Fibroblast of skin of abdomen (primary cell): ENCODE measurements at regions not wholly inside any gene's neighbourhood (a gene's known extent, or its start where the extent isn't known, plus 50 kb on each side); places are given as distances from the start of the nearest gene placed in this dataset.

ENCODE experiments used
- DNase-seq: peaks from one replicate; pipeline ENCODE4 v3.0.0-alpha.2; 2013

DNA sequence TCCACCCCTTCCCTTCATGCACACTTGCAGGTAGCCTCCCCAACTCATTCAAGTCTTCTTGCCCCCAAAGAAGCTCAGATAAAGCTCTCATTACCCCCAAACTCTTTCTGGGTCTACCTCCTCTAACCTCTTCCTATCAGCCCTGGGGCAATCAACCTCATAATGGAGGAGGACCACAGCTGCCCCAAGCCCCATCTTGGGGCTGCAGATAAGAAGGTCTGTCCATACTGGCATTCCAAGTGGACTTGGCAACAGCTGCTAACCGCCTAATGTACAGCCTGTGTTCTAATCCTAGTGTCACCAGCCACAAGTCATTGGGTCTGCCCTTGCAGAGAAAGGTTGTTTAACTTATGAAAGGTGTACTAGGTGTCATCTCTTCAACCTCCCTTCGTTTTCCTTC lies 107.4 kb upstream of the ADGRF1 start:
- no peak for DNase-seq

DNA sequence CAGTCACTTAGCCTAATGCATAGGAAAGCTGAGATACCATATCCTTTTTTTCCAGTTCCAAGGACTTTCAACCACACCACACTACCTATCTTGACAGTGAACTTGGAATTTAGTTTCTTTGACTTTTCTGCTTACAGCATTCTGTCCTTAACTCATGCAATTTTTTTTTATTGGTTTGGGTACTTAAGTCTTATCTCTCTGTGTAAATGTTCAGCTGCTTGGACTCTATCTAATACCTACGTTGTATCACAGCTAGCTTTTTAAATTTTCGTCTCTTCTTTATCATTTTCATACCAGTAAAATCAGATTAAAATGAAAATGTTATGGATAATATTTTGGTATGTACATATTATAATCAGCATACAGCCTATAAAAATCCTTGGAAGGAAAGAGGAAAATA lies 106.9 kb upstream of the ADGRF1 start:
- no peak for DNase-seq

DNA sequence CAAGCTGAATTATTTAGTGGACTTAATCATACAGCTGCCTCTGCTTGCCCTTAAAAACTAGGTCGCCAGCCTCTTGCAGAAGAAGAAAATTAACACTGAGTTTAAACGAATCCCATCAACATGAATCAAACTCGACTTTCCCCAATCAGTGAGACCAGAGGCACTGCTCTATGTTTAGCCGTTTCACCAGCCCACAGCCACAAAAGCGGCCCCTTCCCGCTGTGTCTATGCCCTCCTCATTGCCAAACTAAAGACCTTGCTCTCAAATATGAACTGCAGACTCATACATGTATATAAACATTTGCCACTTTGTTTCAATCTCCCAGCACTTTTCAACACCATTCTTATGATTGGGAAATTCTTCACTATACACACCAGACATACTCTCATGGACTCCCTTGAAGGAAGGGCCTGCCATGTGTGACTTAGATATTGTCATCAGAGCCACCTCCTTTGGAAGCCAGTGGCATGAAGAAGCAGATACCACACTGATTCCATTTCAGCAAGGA lies 105.8 kb upstream of the ADGRF1 start:
- no peak for DNase-seq

DNA sequence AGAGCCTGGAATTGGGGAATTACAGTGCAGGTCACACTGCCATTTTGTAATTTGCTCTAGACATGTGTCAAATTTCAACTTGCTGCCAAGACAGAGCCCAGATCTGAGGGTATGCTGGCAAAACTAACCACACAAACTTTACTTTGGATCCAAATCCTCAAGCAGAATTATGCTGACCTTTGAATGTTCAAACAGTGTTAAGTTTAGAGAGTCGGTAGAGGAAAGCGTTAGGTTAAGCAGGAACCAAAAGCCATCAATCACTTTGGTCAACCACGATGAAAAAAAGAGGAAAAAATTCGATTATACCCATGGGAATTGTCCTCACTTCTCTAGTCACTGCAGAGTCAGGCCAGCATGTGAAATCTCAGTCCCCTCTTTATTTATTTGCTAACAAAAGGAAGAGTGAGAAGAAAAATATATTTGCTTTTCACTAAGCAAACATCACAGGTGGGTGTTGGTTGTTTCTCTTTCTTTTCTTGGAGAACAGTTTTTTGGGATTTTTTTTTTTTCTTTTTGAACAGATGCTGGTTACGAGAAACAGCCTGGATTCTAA lies 105.1 kb upstream of the ADGRF1 start:
- no peak for DNase-seq

GRCh38 chr6:47146431-47147174 lies 104.5 kb upstream of the ADGRF1 start:
- DNase-seq, result peak; percentile 50

DNA sequence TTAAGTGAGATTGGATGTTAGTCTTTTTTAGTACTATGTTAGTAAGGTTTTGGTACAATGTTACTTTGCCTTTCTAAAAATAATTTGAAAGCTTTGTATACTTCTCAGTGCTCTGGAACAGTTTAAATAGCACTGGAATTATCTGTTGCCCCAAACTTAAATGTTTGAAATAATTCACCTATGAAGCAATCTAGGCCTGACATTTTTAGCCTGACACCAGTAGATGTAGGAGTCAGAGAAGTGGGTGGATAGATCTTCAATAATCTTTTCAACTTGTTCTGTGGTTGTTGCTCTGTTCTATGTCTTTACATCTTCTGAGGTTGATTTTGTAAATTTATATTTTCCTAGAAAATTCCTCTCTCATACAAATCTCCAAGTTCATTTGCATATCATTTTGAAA lies 103.1 kb upstream of the ADGRF1 start:
- DNase-seq, result no peak

- DNase-seq, result peak; percentile 80
Observed at GRCh38 chr6:47144306-47144705, 102.2 kb upstream of the ADGRF1 start.

DNA sequence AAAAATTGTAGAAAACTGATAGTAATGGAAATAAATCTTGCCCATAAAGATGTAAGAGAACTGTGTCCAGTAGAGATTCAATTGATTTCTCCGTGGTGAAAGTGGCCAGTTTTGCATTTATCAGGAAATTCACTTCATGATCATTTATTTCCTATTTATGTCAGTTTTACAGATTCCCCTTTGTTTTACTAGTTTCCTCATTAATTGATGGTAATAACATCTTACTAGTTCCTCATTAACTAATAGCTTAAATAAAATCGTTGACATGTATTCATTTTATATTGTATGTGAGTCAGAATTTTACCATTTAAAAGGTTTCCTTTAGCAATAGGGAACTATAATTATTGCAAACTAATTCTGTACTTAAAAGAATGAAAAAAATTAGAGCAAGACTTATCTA lies 99.8 kb upstream of the ADGRF1 start:
- DNase-seq, result no peak

DNA sequence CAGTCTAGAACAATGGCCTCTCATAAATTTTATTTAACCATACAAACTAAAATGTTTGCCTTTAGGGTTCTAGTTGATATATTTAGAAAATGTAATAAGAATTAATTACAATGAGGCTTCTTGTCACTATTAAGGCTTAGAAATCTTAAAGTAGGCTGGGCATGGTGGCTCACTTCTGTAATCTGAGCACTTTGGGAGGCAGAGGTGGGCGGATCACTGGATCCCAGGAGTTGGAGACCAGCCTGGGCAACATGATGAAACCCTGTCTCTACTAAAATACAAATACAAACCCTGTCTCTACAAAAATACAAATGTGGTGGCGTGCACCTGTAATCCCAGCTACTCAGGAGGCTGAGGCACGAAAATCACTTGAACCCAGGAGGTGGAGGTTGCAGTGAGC lies 99.0 kb upstream of the ADGRF1 start:
- no peak for DNase-seq

DNA sequence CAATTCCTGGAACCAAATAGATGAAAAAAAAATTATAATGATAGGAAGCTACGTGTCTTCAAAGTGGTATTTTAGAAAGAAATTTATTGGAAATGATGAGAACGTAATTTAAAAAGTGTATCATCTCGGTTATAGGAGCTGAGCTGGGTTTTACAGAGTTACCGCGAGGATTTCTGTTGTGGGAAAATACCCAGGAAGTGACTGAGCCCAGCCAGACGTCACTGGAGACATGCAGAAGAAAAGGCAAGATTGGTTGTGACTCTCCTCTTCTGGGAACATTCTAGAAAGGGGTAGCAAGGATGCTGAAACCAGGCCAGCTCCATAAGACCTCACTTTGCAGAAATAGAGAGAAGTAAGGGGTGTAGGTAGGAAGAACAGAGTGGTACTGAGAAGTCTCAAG lies 95.9 kb upstream of the ADGRF1 start:
- DNase-seq, result no peak

DNA sequence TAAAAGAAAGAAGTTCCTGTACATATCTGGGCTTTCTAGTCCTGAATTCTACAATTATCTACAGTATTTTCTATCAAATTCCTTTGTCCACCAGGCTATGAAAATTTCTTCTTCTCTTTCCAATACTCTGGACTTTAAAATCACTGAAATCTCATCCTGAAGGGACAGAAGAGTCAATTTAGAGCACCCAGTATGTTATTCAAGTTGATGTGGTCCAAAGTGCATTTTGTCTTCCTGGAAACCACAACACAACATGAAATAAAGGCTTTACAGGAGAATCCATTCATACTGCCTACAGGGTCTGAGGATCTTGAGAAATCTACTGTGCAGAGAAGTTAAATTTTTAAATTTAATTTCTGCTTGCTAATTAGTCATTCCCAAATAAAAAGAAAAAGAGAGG lies 94.9 kb upstream of the ADGRF1 start:
- DNase-seq, result no peak

GRCh38 chr6:47135772-47136171 lies 93.6 kb upstream of the ADGRF1 start:
- DNase-seq, result peak; percentile 92

GRCh38 chr6:47134476-47135189 lies 92.5 kb upstream of the ADGRF1 start:
- DNase-seq, result peak; percentile 94

- no peak for DNase-seq
Observed at GRCh38 chr6:47133230-47134000, 91.3 kb upstream of the ADGRF1 start.

DNA sequence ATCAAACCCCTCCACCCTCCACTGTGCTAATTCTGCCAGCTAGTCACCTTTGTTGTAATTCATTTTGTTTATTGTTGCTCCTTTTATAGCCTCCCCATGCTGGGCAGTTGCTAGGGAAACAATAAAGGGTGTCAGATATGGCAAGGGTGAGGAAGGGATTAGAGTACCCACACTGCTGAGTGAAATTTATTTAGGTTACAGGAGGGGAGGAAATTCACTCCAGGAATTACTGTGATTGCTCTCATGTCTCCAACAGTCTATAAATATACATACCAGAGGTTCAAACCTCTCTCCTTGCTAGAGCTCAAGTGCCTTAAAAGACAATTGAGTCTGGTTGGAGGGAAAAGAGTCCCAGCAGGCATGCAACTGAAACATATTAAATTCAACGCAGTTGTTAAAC lies 90.6 kb upstream of the ADGRF1 start:
- DNase-seq, result no peak

- DNase-seq, result no peak
Observed at GRCh38 chr6:47131773-47132172, 89.6 kb upstream of the ADGRF1 start.

DNA sequence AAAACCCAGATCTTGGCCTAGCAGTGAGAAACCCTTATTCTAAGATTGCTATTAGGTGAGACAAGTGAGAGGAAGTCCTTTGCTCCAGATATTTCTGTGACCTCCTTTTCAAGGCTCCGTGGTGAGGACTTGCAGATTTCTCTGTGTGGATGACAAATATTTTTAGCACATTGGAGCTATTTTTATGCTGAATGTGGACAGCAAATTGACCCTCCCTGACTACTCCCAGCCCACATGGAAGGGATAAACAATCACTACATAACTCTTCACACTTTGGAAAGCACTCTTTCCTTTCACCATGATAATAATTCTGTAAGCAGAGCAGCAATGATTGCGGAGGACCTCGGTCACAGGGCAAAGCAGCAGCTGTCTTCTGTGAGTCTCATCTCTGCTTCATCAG lies 88.0 kb upstream of the ADGRF1 start:
- DNase-seq, result no peak

DNA sequence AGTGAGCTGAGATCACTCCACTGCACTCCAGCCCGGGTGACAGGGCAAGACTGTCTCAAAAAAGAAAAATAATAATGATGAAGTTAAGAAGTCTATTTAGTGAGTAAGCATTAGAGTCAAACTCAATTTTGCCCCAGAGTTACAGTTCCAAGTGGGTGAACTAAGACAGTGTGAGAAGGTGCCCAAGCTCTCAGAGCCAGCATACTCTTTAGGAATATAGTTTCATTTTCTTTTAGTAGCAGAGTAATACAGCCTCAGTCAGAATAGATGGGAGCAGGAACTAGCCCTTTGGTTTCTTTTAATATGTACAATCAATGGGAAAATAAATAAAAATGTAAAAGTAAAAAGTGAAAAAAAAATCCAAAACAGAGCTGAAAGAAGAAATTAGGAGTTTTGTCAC lies 87.0 kb upstream of the ADGRF1 start:
- no peak for DNase-seq

DNA sequence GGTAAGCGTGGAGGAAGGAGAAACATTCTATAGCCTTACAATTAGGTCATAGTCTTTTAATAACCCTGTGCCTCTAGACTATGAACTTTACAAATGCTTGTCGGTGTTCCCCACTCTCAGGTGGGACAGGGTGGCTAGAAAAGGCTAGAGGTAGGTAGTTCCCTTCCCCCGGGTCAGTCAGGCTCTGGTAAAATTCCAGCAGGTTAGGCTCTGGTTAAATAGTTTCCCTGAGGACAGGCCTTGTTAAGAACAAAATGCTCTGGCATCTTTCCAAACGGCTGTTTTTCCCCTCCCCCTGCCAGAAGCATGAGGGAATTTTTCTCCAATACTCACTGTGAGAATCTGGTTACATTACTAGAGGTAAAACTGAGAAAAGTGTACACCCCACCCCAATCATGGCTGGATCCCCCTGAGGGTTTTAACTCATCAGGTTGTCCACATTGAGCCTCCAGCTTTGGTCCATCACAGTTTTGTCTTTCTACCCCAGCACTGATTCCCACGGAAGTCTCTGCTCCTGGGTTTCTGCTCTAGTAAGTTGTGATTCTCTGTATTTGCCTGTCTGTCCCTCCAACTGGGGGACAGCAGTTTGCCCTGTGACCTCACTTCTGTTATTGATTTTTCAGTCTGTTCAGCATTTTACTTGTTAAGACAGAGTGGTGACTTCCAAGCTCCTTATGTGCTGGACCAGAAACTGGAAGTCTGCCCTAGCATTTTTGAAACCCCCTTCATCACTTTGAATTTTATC lies 84.7 kb upstream of the ADGRF1 start:
- DNase-seq, result peak; percentile 55

DNA sequence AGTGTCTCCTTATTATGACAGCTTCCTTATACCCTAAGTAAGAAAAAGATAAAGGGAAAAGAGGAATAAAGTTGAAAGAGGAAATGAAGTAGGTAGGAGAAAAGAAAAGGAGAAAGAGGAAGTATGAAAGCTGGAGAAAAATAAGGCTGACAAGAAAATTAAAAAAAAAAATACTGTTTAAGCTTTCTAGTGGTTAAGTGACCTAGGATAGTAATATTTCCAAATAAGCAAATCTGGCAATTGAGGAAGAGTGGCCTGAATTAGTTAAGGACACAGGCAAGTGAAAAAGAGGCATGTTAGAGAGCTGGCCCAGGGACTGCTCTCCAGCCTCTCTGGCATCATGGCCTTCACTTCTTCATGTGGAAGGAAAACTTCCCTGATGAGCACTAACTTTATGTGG lies 76.5 kb upstream of the ADGRF1 start:
- DNase-seq, result no peak

GRCh38 chr6:47117314-47117713 lies 75.2 kb upstream of the ADGRF1 start:
- DNase-seq, result no peak

DNA sequence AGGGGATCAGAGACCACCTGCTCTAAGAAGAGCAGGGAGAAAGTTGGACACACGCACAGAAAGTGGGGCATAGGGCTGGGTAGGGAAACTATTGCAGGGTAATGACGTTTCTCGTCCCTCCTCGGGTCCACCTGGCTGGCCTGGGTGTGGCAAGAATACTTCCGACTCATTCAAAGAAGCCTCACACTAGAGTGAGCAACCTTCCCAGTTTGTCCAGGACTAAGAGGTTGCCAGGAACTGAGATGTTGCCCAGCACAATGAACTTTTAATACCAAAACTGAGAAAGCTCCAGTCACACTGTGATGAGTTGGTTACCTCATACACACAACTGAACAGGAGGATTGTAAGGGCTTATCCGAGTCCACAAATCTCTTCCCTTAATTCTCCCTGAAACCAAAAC lies 74.5 kb upstream of the ADGRF1 start:
- DNase-seq, result no peak
